ENCODE measurements at regions not wholly inside any gene's neighbourhood (a gene's known extent, or its start where the extent isn't known, plus 50 kb on each side); places are given as distances from the start of the nearest gene placed in this dataset.

GRCh38 chr7:120221666-120222065 lies 51.3 kb upstream of the KCND2 start:
- TF ChIP-seq BACH2 (CRISPR knock-in tag; IDR thresholded peaks at IDR 0.05; ENCODE audit: borderline replicate concordance) (no peak), ZNF70 (CRISPR knock-in tag; IDR thresholded peaks at IDR 0.05) (no peak), CREB5 (CRISPR knock-in tag; IDR thresholded peaks at IDR 0.05; ENCODE audit: low read depth) (no peak), SNAI2 (CRISPR knock-in tag; IDR thresholded peaks at IDR 0.05) (no peak), ISL1 (CRISPR knock-in tag; IDR thresholded peaks at IDR 0.05) (no peak), OSR1 (CRISPR knock-in tag; IDR thresholded peaks at IDR 0.05) (no peak), GLIS3 (CRISPR knock-in tag; IDR thresholded peaks at IDR 0.05) (no peak), ZFP30 (CRISPR knock-in tag; IDR thresholded peaks at IDR 0.05) (no peak), CSRNP3 (CRISPR knock-in tag; IDR thresholded peaks at IDR 0.05) (no peak), ARNTL (CRISPR knock-in tag; IDR thresholded peaks at IDR 0.05; ENCODE audit: borderline replicate concordance, low read depth) (no peak), TCF4 (CRISPR knock-in tag; IDR thresholded peaks at IDR 0.05; ENCODE audit: borderline replicate concordance) (no peak), POU6F1 (CRISPR knock-in tag; IDR thresholded peaks at IDR 0.05; ENCODE audit: borderline replicate concordance, low read depth) (no peak)
- no peak for ATAC-seq

Measured in SK-N-SH treated with all-trans-retinoic acid at 6 μM for 48 hours (cell line).